DND-41 (cell line): ENCODE measurements at regions not wholly inside any gene's neighbourhood (a gene's known extent, or its start where the extent isn't known, plus 50 kb on each side); places are given as distances from the start of the nearest gene placed in this dataset.

Source experiments
- ATAC-seq: fragments of 200-7000 bp; cut with Tn5 transposase; 3 replicates; pipeline ENCODE4 v1.9.1; 2021; ENCODE audit warnings: low read depth; ENCODE audit not compliant: insufficient read depth
- DNase-seq: peaks from one replicate; pipeline ENCODE4 v3.0.0-alpha.2; 2020
- H2AFZ ChIP-seq: 2 replicates; pipeline ENCODE4 v1.6.0; 2012; ENCODE audit warnings: low read depth, low read length
- H3K27ac ChIP-seq: 2 replicates; pipeline ENCODE4 v1.5.1; 2012; ENCODE audit warnings: low read length, inconsistent platforms
- H3K27me3 ChIP-seq: fragments of 200-600 bp; sonication (generic); 2 replicates; pipeline ENCODE4 v1.6.0; 2012; ENCODE audit warnings: low read length, mild to moderate bottlenecking, inconsistent platforms; ENCODE audit not compliant: insufficient read depth, poor library complexity
- H3K36me3 ChIP-seq: 2 replicates; pipeline ENCODE4 v1.5.1; 2012; ENCODE audit warnings: low read length, inconsistent platforms; ENCODE audit not compliant: insufficient read depth
- H3K4me1 ChIP-seq: 2 replicates; pipeline ENCODE4 v1.5.1; 2012; ENCODE audit warnings: mild to moderate bottlenecking, low read length; ENCODE audit not compliant: insufficient read depth
- H3K4me2 ChIP-seq: 2 replicates; pipeline ENCODE4 v1.6.0; 2012; ENCODE audit warnings: mild to moderate bottlenecking, moderate library complexity, low read length, inconsistent platforms; ENCODE audit not compliant: insufficient read depth
- H3K4me3 ChIP-seq, 2 experiments: fragments of 200-600 bp in 1 of 2; shearing (Covaris generic) in 1 of 2; 2 replicates each; pipeline ENCODE4 v1.5.1; 2012 to 2016; ENCODE audit warnings: inconsistent platforms in 2 of 2, low read length in 2 of 2, mild to moderate bottlenecking in 2 of 2, low read depth in 1 of 2, moderate library complexity in 1 of 2
- H3K79me2 ChIP-seq: 2 replicates; pipeline ENCODE4 v1.6.0; 2012; ENCODE audit warnings: low read length, inconsistent platforms; ENCODE audit not compliant: insufficient read depth
- H3K9ac ChIP-seq: 2 replicates; pipeline ENCODE4 v1.6.0; 2012; ENCODE audit warnings: low read depth, mild to moderate bottlenecking, inconsistent platforms, low read length, moderate library complexity
- H3K9me3 ChIP-seq: 2 replicates; pipeline ENCODE4 v1.5.1; 2012; ENCODE audit warnings: low read length, moderate library complexity, mild to moderate bottlenecking, inconsistent platforms; ENCODE audit not compliant: insufficient read depth, severe bottlenecking
- H4K20me1 ChIP-seq: 2 replicates; pipeline ENCODE4 v1.6.0; 2012; ENCODE audit warnings: low read length; ENCODE audit not compliant: insufficient read depth
- EZH2 ChIP-seq: IDR thresholded peaks from 3 replicates; pipeline ENCODE4 v1.6.1; 2012; ENCODE audit warnings: borderline replicate concordance, low read depth, mild to moderate bottlenecking, moderate library complexity, low read length, inconsistent platforms; ENCODE audit not compliant: severe bottlenecking
- TF ChIP-seq, protein P1 (sequence below): IDR thresholded peaks from 2 replicates; pipeline ENCODE4 v1.5.1; 2012; ENCODE audit warnings: borderline replicate concordance, low read length, moderate library complexity, mild to moderate bottlenecking; ENCODE audit not compliant: poor library complexity, severe bottlenecking; ENCODE audit errors: extremely low read depth

DNA sequence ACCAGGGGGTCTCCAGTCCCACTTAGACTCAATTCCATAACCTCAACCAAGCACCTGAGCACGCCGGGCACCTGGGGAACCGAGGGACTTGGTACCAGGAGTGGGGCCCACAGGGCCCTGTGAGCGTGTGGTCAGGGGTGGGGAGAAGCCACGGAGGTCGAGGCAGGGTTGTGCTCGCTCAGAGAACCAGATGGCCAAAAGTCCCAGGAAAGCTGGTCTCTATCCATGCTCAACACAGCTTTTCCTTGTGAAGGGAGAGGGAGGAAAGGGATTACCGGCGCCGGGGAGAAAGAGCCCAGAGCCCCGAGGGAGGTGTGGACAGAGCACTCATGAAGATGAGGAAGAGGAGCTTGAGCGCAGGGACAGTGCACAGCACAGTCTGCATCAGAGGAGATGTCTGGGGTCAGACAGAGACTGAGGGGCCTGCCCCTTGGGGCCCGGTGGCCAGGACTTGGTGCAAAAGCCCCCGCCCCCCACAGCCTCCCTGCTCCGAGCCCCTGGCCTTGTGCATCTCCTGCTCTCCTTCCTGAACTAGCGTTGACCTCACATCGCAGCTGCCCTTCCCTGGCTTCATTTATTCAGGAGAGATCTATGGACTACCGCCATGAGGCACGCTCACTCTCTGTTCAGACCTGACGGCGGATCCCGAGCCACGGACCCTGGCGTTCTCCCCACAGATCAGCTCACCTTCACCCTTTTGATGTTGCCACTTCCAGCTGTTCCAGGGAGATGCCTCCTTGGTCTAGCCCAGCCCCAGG is 355.4 kb upstream of the TNRC6C start:
- H3K4me2 ChIP-seq = no peak overlapping the region

GRCh38 chr17:77604301-77604972 is 354.1 kb upstream of the TNRC6C start:
- no peak overlapping the region for H3K4me2 ChIP-seq
- H3K4me3 ChIP-seq = no peak overlapping the region
- H3K27ac ChIP-seq = no peak overlapping the region
- H3K36me3 ChIP-seq = no peaks in the 10 kb centered on the region
- no peak overlapping the region for H3K9ac ChIP-seq
- TF ChIP-seq, protein P1, sequence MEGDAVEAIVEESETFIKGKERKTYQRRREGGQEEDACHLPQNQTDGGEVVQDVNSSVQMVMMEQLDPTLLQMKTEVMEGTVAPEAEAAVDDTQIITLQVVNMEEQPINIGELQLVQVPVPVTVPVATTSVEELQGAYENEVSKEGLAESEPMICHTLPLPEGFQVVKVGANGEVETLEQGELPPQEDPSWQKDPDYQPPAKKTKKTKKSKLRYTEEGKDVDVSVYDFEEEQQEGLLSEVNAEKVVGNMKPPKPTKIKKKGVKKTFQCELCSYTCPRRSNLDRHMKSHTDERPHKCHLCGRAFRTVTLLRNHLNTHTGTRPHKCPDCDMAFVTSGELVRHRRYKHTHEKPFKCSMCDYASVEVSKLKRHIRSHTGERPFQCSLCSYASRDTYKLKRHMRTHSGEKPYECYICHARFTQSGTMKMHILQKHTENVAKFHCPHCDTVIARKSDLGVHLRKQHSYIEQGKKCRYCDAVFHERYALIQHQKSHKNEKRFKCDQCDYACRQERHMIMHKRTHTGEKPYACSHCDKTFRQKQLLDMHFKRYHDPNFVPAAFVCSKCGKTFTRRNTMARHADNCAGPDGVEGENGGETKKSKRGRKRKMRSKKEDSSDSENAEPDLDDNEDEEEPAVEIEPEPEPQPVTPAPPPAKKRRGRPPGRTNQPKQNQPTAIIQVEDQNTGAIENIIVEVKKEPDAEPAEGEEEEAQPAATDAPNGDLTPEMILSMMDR = no peak
- no peak for TF ChIP-seq EZH2
- ATAC-seq = no peak
- no peaks in the 10 kb centered on the region for H3K27me3 ChIP-seq
- no peak overlapping the region for H2AFZ ChIP-seq
- H3K9me3 ChIP-seq = no peaks in the 10 kb centered on the region
- no peaks in the 10 kb centered on the region for H3K79me2 ChIP-seq
- no peak for DNase-seq
- no peaks in the 10 kb centered on the region for H3K4me1 ChIP-seq
- H4K20me1 ChIP-seq = no peaks in the 10 kb centered on the region

More for the DNA sequence above, 355.4 kb upstream of the TNRC6C start:
- no peaks in the 10 kb centered on the region for H3K4me1 ChIP-seq
- no peaks in the 10 kb centered on the region for H3K27me3 ChIP-seq
- DNase-seq (no peak), ATAC-seq (no peak)
- H3K27ac ChIP-seq = no peak overlapping the region
- TF ChIP-seq, protein P1 = no peak
- TF ChIP-seq EZH2 = no peak
- H3K36me3 ChIP-seq = no peaks in the 10 kb centered on the region
- no peaks in the 10 kb centered on the region for H3K79me2 ChIP-seq
- H4K20me1 ChIP-seq = no peaks in the 10 kb centered on the region
- no peaks in the 10 kb centered on the region for H3K9me3 ChIP-seq
- H2AFZ ChIP-seq = no peak overlapping the region
- no peak overlapping the region for H3K9ac ChIP-seq
- no peak overlapping the region for H3K4me3 ChIP-seq

DNA sequence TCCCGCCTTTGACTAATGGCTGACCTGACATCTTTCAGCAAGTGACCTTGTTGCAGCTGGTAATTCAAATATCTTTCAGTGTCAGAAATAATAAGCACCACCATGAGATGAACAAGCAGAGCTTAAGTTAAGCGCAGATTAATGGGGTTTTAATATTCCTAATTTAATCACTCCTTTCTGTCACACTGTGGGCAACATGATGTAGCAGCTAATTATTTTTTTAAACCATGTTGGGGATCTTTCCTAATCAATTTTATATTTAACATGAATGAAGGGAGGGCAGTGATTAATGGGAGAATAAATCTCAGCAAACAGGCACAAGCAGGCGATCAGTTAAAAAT is 353.6 kb upstream of the TNRC6C start:
- H3K4me2 ChIP-seq = no peak overlapping the region
- H3K36me3 ChIP-seq = no peaks in the 10 kb centered on the region
- H4K20me1 ChIP-seq = no peaks in the 10 kb centered on the region
- H2AFZ ChIP-seq = no peak overlapping the region
- peaks cover 3% of the 10 kb centered on the region; the same call in 1 of the 2 replicates for H3K4me1 ChIP-seq
- H3K79me2 ChIP-seq = no peaks in the 10 kb centered on the region
- DNase-seq (no peak), ATAC-seq (no peak)
- H3K9me3 ChIP-seq = no peaks in the 10 kb centered on the region
- no peaks in the 10 kb centered on the region for H3K27me3 ChIP-seq
- H3K27ac ChIP-seq = no peak overlapping the region
- TF ChIP-seq, protein P1 = no peak
- TF ChIP-seq EZH2 = no peak
- H3K4me3 ChIP-seq = no peak overlapping the region
- no peak overlapping the region for H3K9ac ChIP-seq
